ENCODE measurements at regions not wholly inside any gene's neighbourhood (a gene's known extent, or its start where the extent isn't known, plus 50 kb on each side); places are given as distances from the start of the nearest gene placed in this dataset.
"Not testable (repeated sequence)": the region's sequence is repeated elsewhere in the genome, so short reads cannot be mapped to it uniquely, and the experiment has no call there.

DNA sequence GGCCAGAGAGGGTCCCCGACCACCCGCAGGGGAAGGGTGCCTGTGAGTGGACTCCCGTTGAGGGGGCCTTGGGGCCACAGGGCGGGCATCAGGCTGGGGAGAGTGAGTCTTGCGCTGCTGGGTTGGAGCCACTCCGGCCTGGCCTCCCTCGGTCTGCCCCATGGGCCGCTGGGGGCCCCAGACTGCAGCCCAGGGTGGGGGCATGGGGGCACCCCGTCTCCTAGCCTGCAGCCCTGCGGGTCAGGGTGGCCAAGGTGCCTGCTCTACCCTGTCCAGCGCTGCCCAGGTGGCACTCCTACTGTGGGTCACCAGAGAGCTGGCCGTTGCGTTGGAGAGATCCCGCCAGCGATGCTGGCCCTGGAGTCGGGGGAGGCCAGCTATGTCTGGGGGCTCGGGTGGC lies 186.8 kb downstream of the TMEM121 start:
- not testable (repeated sequence) for DNase-seq (ENCODE audit: extremely low spot score); H3K4me1 ChIP-seq (ENCODE audit: insufficient read depth); H3K27ac ChIP-seq (ENCODE audit: low read depth); H3K36me3 ChIP-seq (ENCODE audit: insufficient read depth); H3K4me3 ChIP-seq (ENCODE audit: low read depth, low read length)
- WGBS = 86% methylated on average over 17 of the region's 17 CpGs

DNA sequence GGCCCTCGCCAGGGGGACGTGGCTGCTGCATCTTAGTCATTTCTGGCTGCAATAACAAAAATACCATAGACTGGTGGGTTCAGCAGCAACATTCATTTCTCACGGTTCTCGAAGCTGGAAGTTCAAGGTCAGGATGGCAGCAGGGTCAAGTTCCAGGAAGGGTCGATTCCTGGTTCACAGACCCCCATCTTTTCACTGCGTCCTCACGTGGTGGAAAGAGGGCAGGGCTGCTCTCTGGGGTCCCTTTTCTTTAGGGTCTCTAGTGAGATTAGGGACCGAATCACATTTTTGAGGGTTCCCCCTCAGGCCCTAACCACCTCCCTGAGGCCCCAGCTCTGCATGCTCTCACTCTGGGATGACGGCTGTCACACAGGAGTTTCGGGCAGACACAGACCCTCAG lies 187.5 kb downstream of the TMEM121 start:
- WGBS = 79% methylated on average over 8 of the region's 10 CpGs
- not testable (repeated sequence) for H3K4me3 ChIP-seq (ENCODE audit: low read depth, low read length); H3K36me3 ChIP-seq (ENCODE audit: insufficient read depth); DNase-seq (ENCODE audit: extremely low spot score); H3K27ac ChIP-seq (ENCODE audit: low read depth); H3K4me1 ChIP-seq (ENCODE audit: insufficient read depth)

DNA sequence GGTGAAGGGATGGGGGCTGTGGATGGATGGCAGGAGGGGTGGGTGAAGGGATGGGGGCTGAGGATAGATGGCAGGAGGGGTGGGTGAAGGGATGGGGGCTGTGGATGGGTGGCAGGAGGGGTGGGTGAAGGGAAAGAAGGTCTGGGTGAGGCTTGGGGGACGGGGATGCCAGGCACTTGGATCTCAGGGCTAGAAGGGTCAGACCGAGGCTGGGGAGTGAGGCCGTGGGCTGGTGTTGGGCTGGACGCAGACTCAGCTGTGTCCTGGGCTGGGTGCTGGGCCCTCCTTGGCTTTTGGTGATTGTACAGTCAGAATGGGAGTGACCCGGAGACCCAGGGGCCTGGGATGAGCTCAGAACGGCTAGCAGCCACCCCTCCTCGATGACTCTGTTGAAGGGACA lies 192.4 kb downstream of the TMEM121 start:
- DNase-seq (ENCODE audit: extremely low spot score); H3K4me1 ChIP-seq (ENCODE audit: insufficient read depth); H3K36me3 ChIP-seq (ENCODE audit: insufficient read depth); H3K27ac ChIP-seq (ENCODE audit: low read depth); H3K4me3 ChIP-seq (ENCODE audit: low read depth, low read length): not testable (repeated sequence)
- 87% methylated on average over 5 of the region's 7 CpGs for WGBS

GRCh38 chr14:105720106-105720505 lies 193.7 kb downstream of the TMEM121 start:
- WGBS = 90% methylated on average over 9 of the region's 12 CpGs
- H3K27ac ChIP-seq (ENCODE audit: low read depth); DNase-seq (ENCODE audit: extremely low spot score); H3K4me3 ChIP-seq (ENCODE audit: low read depth, low read length); H3K36me3 ChIP-seq (ENCODE audit: insufficient read depth); H3K4me1 ChIP-seq (ENCODE audit: insufficient read depth): not testable (repeated sequence)

- H3K27ac ChIP-seq (ENCODE audit: low read depth); DNase-seq (ENCODE audit: extremely low spot score); H3K4me3 ChIP-seq (ENCODE audit: low read depth, low read length): not testable (repeated sequence)
Measured at GRCh38 chr14:105720852-105721601, 194.6 kb downstream of the TMEM121 start.

GRCh38 chr14:105721602-105721970 lies 195.2 kb downstream of the TMEM121 start:
- H3K4me1 ChIP-seq (ENCODE audit: insufficient read depth); H3K4me3 ChIP-seq (ENCODE audit: low read depth, low read length); H3K27ac ChIP-seq (ENCODE audit: low read depth); DNase-seq (ENCODE audit: extremely low spot score); H3K36me3 ChIP-seq (ENCODE audit: insufficient read depth): not testable (repeated sequence)
- 89% methylated on average over 15 of the region's 17 CpGs for WGBS

More at GRCh38 chr14:105720852-105721601, 194.6 kb downstream of the TMEM121 start:
- not testable (repeated sequence) for H3K36me3 ChIP-seq (ENCODE audit: insufficient read depth); H3K4me1 ChIP-seq (ENCODE audit: insufficient read depth)
- 89% methylated on average over 19 of the region's 23 CpGs for WGBS

DNA sequence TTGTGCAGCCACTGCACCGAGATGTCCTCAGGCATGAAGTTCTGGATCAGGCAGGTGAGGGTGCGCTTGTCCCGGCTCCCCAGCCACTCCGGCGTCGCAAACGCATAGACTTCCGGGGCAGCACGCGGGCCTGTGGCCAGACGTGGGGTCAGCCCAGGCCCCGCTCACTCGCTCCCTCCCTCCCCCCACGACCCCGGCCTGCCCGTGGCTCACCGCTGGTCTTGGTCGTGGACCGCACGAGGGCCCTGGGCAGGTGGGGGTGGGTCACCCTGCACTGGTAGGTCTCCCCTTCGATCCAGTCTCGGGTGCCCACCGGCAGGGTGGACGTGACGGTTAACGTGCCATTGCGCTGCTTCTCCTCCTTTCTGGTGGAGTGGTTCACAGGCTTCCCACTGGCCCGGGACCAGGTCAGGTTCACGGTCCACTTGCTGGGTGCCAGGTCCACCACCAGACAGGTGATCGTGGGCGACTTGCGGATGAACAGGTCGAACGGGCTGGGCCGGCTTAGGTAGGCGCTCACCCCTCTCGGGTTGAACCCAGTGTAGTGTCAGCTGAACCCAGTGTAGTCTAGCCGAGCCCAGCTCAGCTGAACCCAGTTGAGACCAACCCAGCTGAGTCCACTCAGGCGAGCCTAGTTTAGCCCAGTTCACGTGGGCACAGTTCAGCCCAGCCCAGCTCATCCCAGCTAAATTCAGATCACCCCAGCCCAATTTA lies 195.8 kb downstream of the TMEM121 start:
- not testable (repeated sequence) for DNase-seq (ENCODE audit: extremely low spot score); H3K36me3 ChIP-seq (ENCODE audit: insufficient read depth); H3K4me3 ChIP-seq (ENCODE audit: low read depth, low read length); H3K27ac ChIP-seq (ENCODE audit: low read depth); H3K4me1 ChIP-seq (ENCODE audit: insufficient read depth)
- WGBS = 92% methylated on average over 40 of the region's 40 CpGs

DNA sequence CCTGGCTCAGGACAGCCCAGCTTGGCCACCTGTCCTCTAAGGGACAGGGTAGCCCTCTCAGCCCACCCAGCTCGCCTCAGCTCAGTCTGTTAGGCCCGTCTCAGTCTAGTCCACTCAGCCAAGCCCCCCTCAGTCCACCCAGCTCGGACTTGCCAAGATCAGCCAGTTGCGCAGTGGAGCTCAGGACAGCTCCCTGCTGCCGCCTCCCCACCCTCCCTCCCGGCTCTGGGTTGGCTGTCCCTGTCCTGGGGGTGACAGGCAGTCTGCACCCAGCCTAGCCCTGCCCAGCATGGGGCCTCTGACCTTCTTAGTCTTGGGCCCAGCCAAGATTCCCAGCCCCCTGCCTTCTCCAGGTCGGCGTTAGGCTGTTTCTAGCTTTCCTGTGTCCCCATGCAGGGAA lies 196.9 kb downstream of the TMEM121 start:
- H3K4me1 ChIP-seq (ENCODE audit: insufficient read depth); H3K36me3 ChIP-seq (ENCODE audit: insufficient read depth); DNase-seq (ENCODE audit: extremely low spot score); H3K27ac ChIP-seq (ENCODE audit: low read depth); H3K4me3 ChIP-seq (ENCODE audit: low read depth, low read length): not testable (repeated sequence)
- WGBS = 75% methylated on average over 8 of the region's 8 CpGs

GRCh38 chr14:105723776-105724175 lies 197.4 kb downstream of the TMEM121 start:
- not testable (repeated sequence) for H3K27ac ChIP-seq (ENCODE audit: low read depth); H3K36me3 ChIP-seq (ENCODE audit: insufficient read depth); H3K4me3 ChIP-seq (ENCODE audit: low read depth, low read length); DNase-seq (ENCODE audit: extremely low spot score); H3K4me1 ChIP-seq (ENCODE audit: insufficient read depth)
- WGBS = 86% methylated on average over 15 of the region's 15 CpGs

GRCh38 chr14:105729825-105730368 lies 203.5 kb downstream of the TMEM121 start:
- H3K36me3 ChIP-seq (ENCODE audit: insufficient read depth); H3K27ac ChIP-seq (ENCODE audit: low read depth); H3K4me3 ChIP-seq (ENCODE audit: low read depth, low read length); H3K4me1 ChIP-seq (ENCODE audit: insufficient read depth); DNase-seq (ENCODE audit: extremely low spot score): not testable (repeated sequence)
- 79% methylated on average over 8 of the region's 8 CpGs for WGBS

DNA sequence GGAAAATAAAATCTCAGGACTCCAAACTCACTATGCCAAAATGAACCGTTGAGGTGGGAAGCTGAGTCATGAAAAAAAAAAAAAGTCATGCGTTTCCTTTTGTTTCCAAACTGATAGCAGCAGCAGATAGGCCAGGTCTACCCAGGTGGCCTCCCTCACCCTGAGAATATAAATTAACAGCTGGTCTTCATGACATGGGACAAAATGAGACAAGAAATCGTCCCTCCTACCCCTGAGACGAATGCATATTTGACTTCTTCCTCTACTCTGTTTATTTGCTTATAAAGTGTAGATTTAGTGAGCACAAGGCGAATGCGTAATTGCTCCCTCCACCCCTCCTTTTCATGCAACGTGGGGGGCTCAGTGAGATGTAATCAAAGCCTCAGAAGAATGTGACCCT lies 204.3 kb downstream of the TMEM121 start:
- WGBS = 57% methylated on average over 7 of the region's 7 CpGs
- H3K36me3 ChIP-seq (ENCODE audit: insufficient read depth); H3K4me3 ChIP-seq (ENCODE audit: low read depth, low read length); DNase-seq (ENCODE audit: extremely low spot score); H3K27ac ChIP-seq (ENCODE audit: low read depth); H3K4me1 ChIP-seq (ENCODE audit: insufficient read depth): not testable (repeated sequence)

- H3K36me3 ChIP-seq (ENCODE audit: insufficient read depth); DNase-seq (ENCODE audit: extremely low spot score); H3K4me1 ChIP-seq (ENCODE audit: insufficient read depth); H3K27ac ChIP-seq (ENCODE audit: low read depth); H3K4me3 ChIP-seq (ENCODE audit: low read depth, low read length): not testable (repeated sequence)
- WGBS = 87% methylated on average over 31 of the region's 31 CpGs
Measured at GRCh38 chr14:105731221-105731985, 205.0 kb downstream of the TMEM121 start.

DNA sequence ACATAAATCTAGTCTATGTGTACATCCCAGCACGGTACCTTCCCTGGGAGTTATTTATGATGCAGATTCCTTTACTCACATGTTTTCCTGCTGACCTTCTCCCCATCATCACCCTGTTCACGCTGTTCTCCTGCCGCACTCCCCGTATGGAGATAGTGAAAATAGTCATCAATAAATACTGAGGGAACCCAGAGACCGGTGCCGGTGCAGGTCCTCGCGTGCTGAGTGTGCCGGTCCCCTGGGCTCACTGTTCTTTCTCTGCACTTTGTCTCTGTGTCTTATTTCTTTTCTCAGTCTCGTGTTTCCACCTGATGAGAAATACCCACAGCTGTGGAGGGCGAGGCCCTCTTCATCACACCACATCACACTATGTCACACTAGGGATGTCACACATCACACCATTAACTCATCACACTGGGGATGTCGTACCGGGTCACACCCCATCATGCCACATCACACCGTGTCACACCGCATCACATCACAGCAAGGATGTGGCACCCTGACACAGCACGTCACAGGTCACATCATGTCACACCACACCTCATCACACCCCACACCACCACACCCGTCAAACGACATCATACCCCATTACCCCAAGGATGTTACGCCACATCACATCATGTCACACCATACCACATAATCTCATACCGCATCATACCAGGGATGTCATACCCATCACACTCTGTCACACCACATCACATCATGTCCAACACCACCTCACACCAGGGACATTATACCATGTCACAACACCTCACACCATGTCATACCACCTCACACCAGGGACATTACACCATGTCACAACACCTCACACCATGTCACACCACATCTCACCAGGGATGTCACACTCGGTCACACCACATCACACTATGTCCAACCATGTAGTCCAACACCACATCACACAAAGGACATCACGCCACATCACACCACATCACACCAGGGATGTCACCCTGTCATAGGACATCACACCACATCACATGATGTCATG lies 207.0 kb downstream of the TMEM121 start:
- no peak for DNase-seq (ENCODE audit: extremely low spot score)
- Histone ChIP-seq H3K36me3 (ENCODE audit: insufficient read depth) (no peaks in the 10 kb centered on the region), H3K4me1 (ENCODE audit: insufficient read depth) (no peaks in the 10 kb centered on the region), H3K27ac (ENCODE audit: low read depth) (no peak overlapping the region), H3K4me3 (ENCODE audit: low read depth, low read length) (no peak overlapping the region)
- WGBS = 87% methylated on average over 22 of the region's 22 CpGs

Measured in urinary bladder (tissue), 3 donors.